ENCODE measurements at regions not wholly inside any gene's neighbourhood (a gene's known extent, or its start where the extent isn't known, plus 50 kb on each side); places are given as distances from the start of the nearest gene placed in this dataset.

- no peak overlapping the region for H3K27ac ChIP-seq
- no peak for TF ChIP-seq CTCF (conservative IDR thresholded peaks at IDR 0.05)
Observed at GRCh38 chr21:35377505-35378090, 328.5 kb upstream of the RUNX1 start.

- no peak overlapping the region for H3K27ac ChIP-seq
- TF ChIP-seq CTCF (conservative IDR thresholded peaks at IDR 0.05), result no peak
Observed at GRCh38 chr21:35376406-35377135, 327.5 kb upstream of the RUNX1 start.

- no peak for TF ChIP-seq CTCF (conservative IDR thresholded peaks at IDR 0.05)
- no peak overlapping the region for H3K27ac ChIP-seq
Observed at GRCh38 chr21:35375115-35375514, 326.0 kb upstream of the RUNX1 start.

GRCh38 chr21:35373998-35374397, 324.9 kb upstream of the RUNX1 start:
- H3K27ac ChIP-seq, result no peak overlapping the region
- TF ChIP-seq CTCF (conservative IDR thresholded peaks at IDR 0.05), result no peak

- no peak for TF ChIP-seq CTCF (conservative IDR thresholded peaks at IDR 0.05)
- H3K27ac ChIP-seq, result no peak overlapping the region
Observed at GRCh38 chr21:35372201-35372600, 323.1 kb upstream of the RUNX1 start.

GRCh38 chr21:35370671-35371070, 321.6 kb upstream of the RUNX1 start:
- TF ChIP-seq CTCF (conservative IDR thresholded peaks at IDR 0.05), result no peak
- H3K27ac ChIP-seq, result no peak overlapping the region

- TF ChIP-seq CTCF (conservative IDR thresholded peaks at IDR 0.05), result no peak
- H3K27ac ChIP-seq, result no peak overlapping the region
Observed at GRCh38 chr21:35370071-35370470, 321.0 kb upstream of the RUNX1 start.

Measured in VCaP (cell line).